NCI-H1930 (cell line): ENCODE measurements at regions not wholly inside any gene's neighbourhood (a gene's known extent, or its start where the extent isn't known, plus 50 kb on each side); places are given as distances from the start of the nearest gene placed in this dataset.
"Not testable (repeated sequence)": the region's sequence is repeated elsewhere in the genome, so short reads cannot be mapped to it uniquely, and the experiment has no call there.

Experiments used
- DNase-seq, 2 experiments: peaks; one replicate each; lab custom pipeline; 2025; lab: John Stamatoyannopoulos, UW

GRCh38 chr1:10911490-10912166 is 100.8 kb upstream of the TARDBP start:
- no peak for DNase-seq

DNA sequence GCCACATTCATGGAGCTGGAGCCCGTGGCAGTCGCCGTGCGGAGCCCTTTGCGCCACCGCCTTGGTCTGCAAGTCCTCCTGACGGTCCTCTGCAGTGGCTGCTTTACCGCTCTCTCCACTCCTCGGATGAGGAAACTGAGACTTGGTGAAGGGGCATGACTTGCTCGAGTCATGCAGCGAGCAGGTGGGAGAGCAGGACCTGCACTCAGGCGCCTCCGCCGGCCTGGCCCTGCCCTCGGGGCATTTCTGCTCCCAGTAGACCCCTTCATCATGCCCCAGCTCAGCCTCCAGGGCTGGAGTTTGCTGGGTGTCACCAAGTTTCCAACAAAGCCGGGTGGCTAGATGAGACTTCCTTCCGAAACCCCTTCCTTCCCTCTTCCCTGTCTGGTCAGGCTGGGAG is 100.0 kb upstream of the TARDBP start:
- DNase-seq, result no peak

- no peak for DNase-seq
Measured at GRCh38 chr1:10914056-10914455, 98.4 kb upstream of the TARDBP start.

- no peak for DNase-seq
Measured at GRCh38 chr1:10915594-10915993, 96.9 kb upstream of the TARDBP start.

- no peak for DNase-seq
Measured at GRCh38 chr1:10916311-10916710, 96.1 kb upstream of the TARDBP start.

GRCh38 chr1:10916991-10917390 is 95.5 kb upstream of the TARDBP start:
- DNase-seq, result no peak

GRCh38 chr1:10917513-10918454 is 94.7 kb upstream of the TARDBP start:
- no peak for DNase-seq

GRCh38 chr1:10918531-10918930 is 93.9 kb upstream of the TARDBP start:
- no peak for DNase-seq

- DNase-seq, result no peak
Measured at GRCh38 chr1:10920063-10920626, 92.3 kb upstream of the TARDBP start.

- DNase-seq, result not testable (repeated sequence)
Measured at GRCh38 chr1:10922315-10923060, 90.0 kb upstream of the TARDBP start.

DNA sequence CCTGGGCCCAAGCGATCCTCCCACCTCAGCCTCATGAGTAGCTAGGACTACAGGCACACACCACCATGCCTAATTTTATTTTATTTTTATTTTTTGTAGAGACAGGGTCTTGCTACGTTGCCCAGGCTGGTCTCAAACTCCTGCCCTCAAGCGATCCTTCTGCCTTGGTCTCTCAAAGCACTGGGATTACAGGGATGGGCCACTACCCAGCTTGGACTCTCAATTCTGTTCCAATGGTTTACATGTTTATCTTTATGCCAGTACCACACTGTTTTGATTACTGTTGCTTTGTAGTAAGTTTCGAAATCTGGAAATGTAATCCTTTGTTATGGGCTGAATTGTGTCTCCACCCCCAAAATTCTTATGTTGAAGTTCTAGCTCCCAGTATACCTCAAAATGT is 88.4 kb upstream of the TARDBP start:
- no peak for DNase-seq

DNA sequence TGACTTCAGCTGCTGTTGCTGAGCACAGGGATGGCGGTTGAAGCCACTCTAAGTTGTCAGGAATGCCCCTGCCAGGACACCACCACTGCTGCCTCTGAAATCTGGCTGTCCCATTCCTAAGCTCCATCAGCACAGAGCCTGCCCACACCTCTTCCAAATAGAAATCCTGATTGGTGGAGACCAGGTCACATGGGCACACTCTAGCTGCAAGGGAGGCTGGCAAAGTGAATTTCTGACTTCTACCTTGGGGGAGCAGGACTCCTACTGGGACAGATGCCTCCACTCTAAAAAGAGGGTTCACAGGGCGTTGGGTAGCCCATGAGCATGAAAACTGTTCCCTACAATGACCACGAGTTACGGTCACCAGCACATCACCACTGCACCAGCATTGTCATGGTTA is 83.8 kb upstream of the TARDBP start:
- no peak for DNase-seq

DNA sequence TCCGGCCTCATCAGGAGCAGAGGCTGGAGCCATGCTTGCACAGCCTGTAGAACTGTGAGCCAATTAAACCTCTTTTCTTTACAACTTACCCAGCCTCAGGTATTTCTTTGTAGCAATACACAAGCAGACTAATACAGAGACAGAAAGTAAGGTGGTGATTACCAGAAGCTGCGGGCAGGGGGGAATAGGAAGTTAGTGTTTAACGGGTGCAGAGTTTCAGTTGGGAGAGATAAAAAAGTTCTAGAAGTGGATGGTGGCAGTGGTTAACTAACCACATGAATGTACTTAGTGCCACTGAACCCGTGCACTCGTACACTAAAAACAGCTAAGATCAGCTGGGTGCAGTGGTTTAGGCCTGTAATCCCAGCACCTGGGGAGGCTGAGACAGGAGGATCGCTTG is 80.4 kb upstream of the TARDBP start:
- DNase-seq, result no peak

- DNase-seq, result no peak
Measured at GRCh38 chr1:10934150-10934818, 78.2 kb upstream of the TARDBP start.

GRCh38 chr1:10935246-10935645 is 77.2 kb upstream of the TARDBP start:
- DNase-seq, result no peak

DNA sequence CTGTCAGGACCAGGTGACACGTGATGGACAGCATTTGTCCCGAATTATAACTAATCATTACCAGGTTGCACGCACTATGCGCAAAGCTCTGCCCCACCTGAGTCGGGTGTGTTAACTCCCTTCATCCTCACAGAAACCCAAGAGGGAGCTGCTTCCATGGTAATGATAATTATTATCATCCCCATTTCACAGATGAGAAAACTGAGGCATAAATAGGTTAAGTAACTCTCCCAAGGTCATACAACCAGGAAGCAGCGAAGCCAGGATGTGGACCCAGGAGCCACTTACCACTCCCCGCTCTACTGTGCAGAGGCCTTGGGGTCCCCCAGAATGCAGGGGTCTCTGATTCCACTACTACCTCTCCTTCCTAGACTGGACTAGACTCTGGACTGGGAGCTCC is 76.7 kb upstream of the TARDBP start:
- no peak for DNase-seq

GRCh38 chr1:10936998-10937901 is 75.2 kb upstream of the TARDBP start:
- DNase-seq, result no peak

- no peak for DNase-seq
Measured at GRCh38 chr1:10938741-10939417, 73.6 kb upstream of the TARDBP start.

DNA sequence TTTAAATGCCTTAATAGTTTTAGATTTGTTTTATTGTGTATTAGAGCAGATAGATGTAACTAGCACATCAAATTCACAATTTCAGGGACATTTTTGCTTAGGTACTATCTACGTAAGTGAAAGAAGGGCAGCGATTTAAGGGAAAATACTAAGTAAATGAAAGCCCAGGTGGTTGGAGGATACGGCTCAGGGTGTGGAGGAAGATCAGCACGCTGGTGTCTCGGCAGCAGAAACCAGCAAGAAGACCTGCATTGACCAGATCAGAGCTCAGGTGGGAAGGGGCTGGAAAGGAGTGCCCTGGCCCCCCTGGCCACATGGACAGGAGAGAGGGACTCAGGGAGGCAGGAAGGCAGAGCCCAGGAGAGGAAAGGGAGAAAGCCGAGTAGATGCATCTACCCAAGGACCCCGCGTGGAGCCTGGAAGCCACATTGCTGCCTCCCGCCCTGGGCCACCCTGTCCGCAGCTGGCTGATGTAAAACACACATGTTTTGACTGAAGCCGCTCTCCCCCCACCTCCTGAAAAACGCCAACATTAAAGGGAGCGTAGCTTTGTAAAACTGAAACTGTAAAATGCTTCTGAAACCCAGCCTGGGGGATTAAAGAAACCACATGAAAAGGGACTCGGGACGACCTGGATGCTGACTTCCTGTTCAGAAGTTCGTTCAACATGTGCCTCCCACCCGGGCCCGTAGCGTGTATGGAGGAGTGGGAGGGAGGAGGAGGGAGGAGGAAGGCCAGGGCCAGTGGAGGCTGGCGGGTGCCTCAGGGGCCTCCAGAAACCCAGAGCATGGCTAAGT is 72.6 kb upstream of the TARDBP start:
- no peak for DNase-seq
